Endothelial cell of umbilical vein (primary cell): ENCODE measurements at regions not wholly inside any gene's neighbourhood (a gene's known extent, or its start where the extent isn't known, plus 50 kb on each side); places are given as distances from the start of the nearest gene placed in this dataset.

Experiments
- BruUV-seq: library from RNA; stranded (reverse); fragments of 400-500 nt; replicated peaks from 2 replicates; lab custom pipeline; 2021; lab: Mats Ljungman, UMichigan
- CTCF ChIA-PET: fragments of 300-600, 350-600 bp; sonication (Branson Sonifier 250); formaldehyde crosslinking; loops from one replicate; lab custom pipeline; 2021; ENCODE audit warnings: antibody characterized with exemption, inconsistent platforms; lab: Charles Lee
- POLR2A ChIA-PET: fragments of 300-600, 350-600 bp; sonication (Branson Sonifier 250); formaldehyde crosslinking; loops from one replicate; lab custom pipeline; 2021; ENCODE audit warnings: antibody characterized with exemption, inconsistent platforms; lab: Charles Lee
- DNase-seq: peaks from one replicate; pipeline ENCODE4 v3.0.0-alpha.2; 2011; ENCODE audit warnings: low read depth, low spot score
- FAIRE-seq: peaks from 2 replicates; lab custom pipeline; 2011; peaks lifted over from hg19 to GRCh38; lab: Jason Lieb, UNC
- H2AFZ ChIP-seq: 2 replicates; pipeline ENCODE4 v1.6.0; 2012; ENCODE audit warnings: low read depth, low read length, control low read depth, inconsistent platforms
- H3K27ac ChIP-seq: 2 replicates; pipeline ENCODE4 v1.5.1; 2011; ENCODE audit warnings: low read depth, mild to moderate bottlenecking, control low read depth, low read length, moderate library complexity; ENCODE audit not compliant: insufficient read depth
- H3K27me3 ChIP-seq, 2 experiments: 2 replicates each; pipeline versions ENCODE4 v1.6.0 to v1.6.1; 2011; ENCODE audit warnings: low read length in 2 of 2, mixed read lengths in 1 of 2; ENCODE audit not compliant: control insufficient read depth in 2 of 2, insufficient read depth in 2 of 2
- H3K36me3 ChIP-seq, 2 experiments: 2 replicates in 1 of 2; 3 replicates in 1 of 2; pipeline ENCODE4 v1.5.1; 2011; ENCODE audit warnings: low read length in 2 of 2, mild to moderate bottlenecking in 1 of 2, moderate library complexity in 1 of 2; ENCODE audit not compliant: control insufficient read depth in 2 of 2, insufficient read depth in 2 of 2; ENCODE audit errors: extremely low read depth in 1 of 2
- H3K4me1 ChIP-seq: 3 replicates; pipeline ENCODE4 v1.5.1; 2011; ENCODE audit warnings: mild to moderate bottlenecking, low read length; ENCODE audit not compliant: control insufficient read depth, insufficient read depth; ENCODE audit errors: extremely low read depth
- H3K4me2 ChIP-seq: 2 replicates; pipeline ENCODE4 v1.6.1; 2011; ENCODE audit warnings: low read length, control low read depth, mixed read lengths; ENCODE audit not compliant: insufficient read depth
- H3K4me3 ChIP-seq, 3 experiments: fragments of 200-600 bp in 1 of 3; sonication (generic), shearing (Covaris generic) in 1 of 3; replicated peaks in 1 of 3; 2 replicates each; pipeline ENCODE4 v1.5.1; 2011 to 2016; ENCODE audit warnings: control low read depth in 3 of 3, low read length in 3 of 3, mild to moderate bottlenecking in 2 of 3, inconsistent platforms in 1 of 3, low read depth in 1 of 3, moderate library complexity in 1 of 3; ENCODE audit not compliant: insufficient read depth in 1 of 3
- H3K79me2 ChIP-seq: 2 replicates; pipeline ENCODE4 v1.6.0; 2012; ENCODE audit warnings: low read length, inconsistent platforms; ENCODE audit not compliant: control insufficient read depth, insufficient read depth
- H3K9ac ChIP-seq: replicated peaks from 2 replicates; pipeline ENCODE3; 2011; ENCODE audit warnings: low read length, control low read depth; ENCODE audit not compliant: insufficient read depth; ENCODE audit errors: extremely low read depth
- H3K9me1 ChIP-seq: replicated peaks from 3 replicates; pipeline ENCODE4 v1.6.0; 2011; ENCODE audit warnings: mild to moderate bottlenecking, low read length; ENCODE audit not compliant: control insufficient read depth, insufficient read depth; ENCODE audit errors: extremely low read depth
- H3K9me3 ChIP-seq: replicated peaks from 2 replicates; pipeline ENCODE4 v1.5.1; 2012; ENCODE audit warnings: low read length, inconsistent platforms; ENCODE audit not compliant: control insufficient read depth, insufficient read depth
- H4K20me1 ChIP-seq: replicated peaks from 2 replicates; pipeline ENCODE3; 2011; ENCODE audit warnings: mild to moderate bottlenecking, low read length; ENCODE audit not compliant: control insufficient read depth, insufficient read depth; ENCODE audit errors: extremely low read depth
- EZH2 ChIP-seq: IDR thresholded peaks from 2 replicates; pipeline ENCODE4 v1.6.1; 2012; ENCODE audit warnings: borderline replicate concordance, low read depth, mild to moderate bottlenecking, moderate library complexity, low read length, inconsistent platforms; ENCODE audit not compliant: severe bottlenecking
- FOS ChIP-seq: IDR thresholded peaks from 2 replicates; pipeline ENCODE4 v1.6.1; 2011; ENCODE audit warnings: mild to moderate bottlenecking, low read length, moderate library complexity, borderline replicate concordance; ENCODE audit not compliant: insufficient read depth
- GATA2 ChIP-seq: IDR thresholded peaks from 2 replicates; pipeline ENCODE4 v1.7.0; 2011; ENCODE audit warnings: low read depth, mild to moderate bottlenecking, moderate library complexity, mixed read lengths, low read length; ENCODE audit not compliant: insufficient read length, insufficient read depth
- JUN ChIP-seq: IDR thresholded peaks from 2 replicates; pipeline ENCODE4 v1.6.1; 2011; ENCODE audit warnings: borderline replicate concordance, low read depth; ENCODE audit not compliant: insufficient read length, insufficient read depth
- MYC ChIP-seq: IDR thresholded peaks from one replicate; pipeline ENCODE4 v1.6.1; 2011; ENCODE audit warnings: mild to moderate bottlenecking, low read depth, low read length
- POLR2A ChIP-seq: IDR thresholded peaks from 2 replicates; pipeline ENCODE4 v1.6.1; 2012; ENCODE audit warnings: low read depth, mild to moderate bottlenecking, control low read depth, low read length
- POLR2AphosphoS5 ChIP-seq: IDR thresholded peaks from 2 replicates; pipeline ENCODE4 v1.6.1; 2012; ENCODE audit warnings: low read depth, mild to moderate bottlenecking, control low read depth, low read length, moderate library complexity; ENCODE audit not compliant: insufficient read depth
- dilution Hi-C: fragments of 300-500 bp; cut with MboI; formaldehyde crosslinking; loops from one replicate; pipeline ENCODE4 v1.15.0; 2019; ENCODE audit warnings: low sequenced_read_pairs; ENCODE audit not compliant: extremely low pct_ligation_motif_present
- intact Hi-C: fragments of 100-400 bp; cut with micrococcal nuclease; formaldehyde crosslinking; loops from one replicate; pipeline ENCODE4 v1.10.0; 2022
- TF ChIP-seq, protein P1 (sequence below), 2 donors: IDR thresholded peaks; 1 replicate in 1 of 2; 2 replicates in 1 of 2; pipeline ENCODE4 v1.5.1; 2011; ENCODE audit warnings: low read length in 2 of 2, mild to moderate bottlenecking in 2 of 2, moderate library complexity in 2 of 2, control low read depth in 1 of 2, inconsistent platforms in 1 of 2, low read depth in 1 of 2; ENCODE audit not compliant: insufficient read depth in 1 of 2; ENCODE audit errors: extremely low read depth in 1 of 2
- TF ChIP-seq, protein P2 (sequence below): IDR thresholded peaks from 2 replicates; pipeline ENCODE4 v1.6.1; 2011; ENCODE audit not compliant: insufficient read depth, insufficient read length

DNA sequence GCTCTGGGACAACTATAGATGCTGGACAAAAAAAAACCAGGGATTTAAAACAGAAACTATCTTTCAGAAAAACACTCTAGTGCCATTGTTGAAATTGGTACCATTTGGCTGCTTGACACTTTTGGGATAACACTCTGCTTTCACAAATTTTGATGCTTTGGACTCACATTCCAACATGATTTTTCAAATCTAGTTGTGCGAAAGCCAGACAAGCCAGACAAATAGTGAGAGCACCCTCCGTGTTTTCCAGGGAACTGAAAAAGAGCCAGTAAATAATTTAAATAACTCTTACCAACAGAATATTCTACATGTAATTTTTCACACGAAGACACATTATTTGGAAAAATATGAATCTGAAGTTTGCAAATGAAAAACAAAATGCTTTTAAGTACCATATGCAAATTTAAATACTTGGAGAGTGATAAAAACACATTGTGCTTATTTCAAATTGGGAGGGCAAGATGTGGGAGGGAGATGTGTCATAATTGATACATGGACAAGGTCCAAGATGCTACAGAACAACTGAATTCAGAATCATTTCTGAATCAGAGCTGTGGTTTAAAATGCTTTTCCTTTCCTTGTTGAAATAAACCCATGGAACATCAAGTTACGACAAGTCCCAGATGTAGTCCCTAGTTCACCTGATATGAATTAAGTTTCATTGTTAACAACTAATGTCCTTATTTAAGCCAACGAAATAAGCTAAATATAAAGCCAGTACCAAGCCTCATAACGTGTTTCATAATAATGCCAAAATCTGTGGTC is 144.2 kb upstream of the SOX2 start:
- FAIRE-seq (no peak), DNase-seq (no peak)
- H2AFZ ChIP-seq, result peak overlapping the region; percentile 66
- H3K4me1 ChIP-seq, result peaks cover 3% of the 10 kb centered on the region
- intact Hi-C loops, result no loop called here
- H3K9me1 ChIP-seq, result no peaks in the 10 kb centered on the region
- no peak overlapping the region for H3K27ac ChIP-seq
- no peaks in the 10 kb centered on the region for H3K27me3 ChIP-seq
- no peaks in the 10 kb centered on the region for H3K36me3 ChIP-seq
- no peaks in the 10 kb centered on the region for H4K20me1 ChIP-seq
- dilution Hi-C loops, result no loop called here
- H3K9me3 ChIP-seq, result no peaks in the 10 kb centered on the region
- no peak overlapping the region for H3K9ac ChIP-seq
- no peaks in the 10 kb centered on the region for H3K79me2 ChIP-seq
- ChIA-PET POLR2A (no interaction called here), CTCF (interaction anchor here (1.3 to 12.3 kb wide), 3 partner anchors 11 to 134 kb away, joined by 3 to 483 read pairs (median 4); no protein-coding TSS in a partner anchor)
- no peak overlapping the region for H3K4me2 ChIP-seq
- BruUV-seq, result no TSS peak
- TF ChIP-seq FOS (no peak), GATA2 (no peak), POLR2A (no peak), POLR2AphosphoS5 (no peak), MYC (no peak), EZH2 (no peak), JUN (no peak)
- TF ChIP-seq, protein P1, sequence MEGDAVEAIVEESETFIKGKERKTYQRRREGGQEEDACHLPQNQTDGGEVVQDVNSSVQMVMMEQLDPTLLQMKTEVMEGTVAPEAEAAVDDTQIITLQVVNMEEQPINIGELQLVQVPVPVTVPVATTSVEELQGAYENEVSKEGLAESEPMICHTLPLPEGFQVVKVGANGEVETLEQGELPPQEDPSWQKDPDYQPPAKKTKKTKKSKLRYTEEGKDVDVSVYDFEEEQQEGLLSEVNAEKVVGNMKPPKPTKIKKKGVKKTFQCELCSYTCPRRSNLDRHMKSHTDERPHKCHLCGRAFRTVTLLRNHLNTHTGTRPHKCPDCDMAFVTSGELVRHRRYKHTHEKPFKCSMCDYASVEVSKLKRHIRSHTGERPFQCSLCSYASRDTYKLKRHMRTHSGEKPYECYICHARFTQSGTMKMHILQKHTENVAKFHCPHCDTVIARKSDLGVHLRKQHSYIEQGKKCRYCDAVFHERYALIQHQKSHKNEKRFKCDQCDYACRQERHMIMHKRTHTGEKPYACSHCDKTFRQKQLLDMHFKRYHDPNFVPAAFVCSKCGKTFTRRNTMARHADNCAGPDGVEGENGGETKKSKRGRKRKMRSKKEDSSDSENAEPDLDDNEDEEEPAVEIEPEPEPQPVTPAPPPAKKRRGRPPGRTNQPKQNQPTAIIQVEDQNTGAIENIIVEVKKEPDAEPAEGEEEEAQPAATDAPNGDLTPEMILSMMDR (IDR thresholded peaks at IDR 0.05; ENCODE audit: extremely low read depth in 1 of 2, insufficient read depth in 1 of 2, low read depth in 1 of 2, low read length in 2 of 2), result no peak
- TF ChIP-seq, protein P2, sequence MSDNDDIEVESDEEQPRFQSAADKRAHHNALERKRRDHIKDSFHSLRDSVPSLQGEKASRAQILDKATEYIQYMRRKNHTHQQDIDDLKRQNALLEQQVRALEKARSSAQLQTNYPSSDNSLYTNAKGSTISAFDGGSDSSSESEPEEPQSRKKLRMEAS, result no peak
- no peak overlapping the region for H3K4me3 ChIP-seq
